ENCODE measurements at regions not wholly inside any gene's neighbourhood (a gene's known extent, or its start where the extent isn't known, plus 50 kb on each side); places are given as distances from the start of the nearest gene placed in this dataset.

DNA sequence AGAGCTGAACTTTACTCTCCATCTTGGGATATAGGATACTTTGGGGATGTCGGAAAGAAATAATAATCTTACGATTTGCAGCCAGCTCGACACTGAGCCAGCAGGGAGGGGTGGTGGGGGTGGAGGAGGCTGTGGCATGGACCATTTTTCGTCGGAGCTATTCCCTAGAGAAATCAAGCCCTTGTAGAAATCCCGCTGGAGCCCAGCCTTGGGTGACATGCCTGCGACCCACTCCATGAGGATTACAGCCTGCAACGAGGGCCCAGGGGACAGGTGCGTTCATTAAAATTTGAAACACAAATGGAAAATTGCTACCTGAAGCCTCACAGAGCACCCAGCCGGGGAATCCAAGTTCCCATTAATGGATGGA is 82.8 kb upstream of the GSE1 start:
- TF ChIP-seq EZH2 (IDR thresholded peaks at IDR 0.05; ENCODE audit: insufficient read depth, poor library complexity, severe bottlenecking): no peak
- no peak for TF ChIP-seq EZH2phosphoT487 (IDR thresholded peaks at IDR 0.05; ENCODE audit: insufficient read depth, low read depth)
